CD4-positive, alpha-beta T cell treated with Interleukin-4 for 4 hours (primary cell): ENCODE measurements at regions not wholly inside any gene's neighbourhood (a gene's known extent, or its start where the extent isn't known, plus 50 kb on each side); places are given as distances from the start of the nearest gene placed in this dataset.
A peak's percentile ranks its signal among the peaks of the same experiment; 100 is the strongest.

Source experiments
- DNase-seq: peaks from one replicate; pipeline ENCODE4 v3.0.0-alpha.2; 2020

DNA sequence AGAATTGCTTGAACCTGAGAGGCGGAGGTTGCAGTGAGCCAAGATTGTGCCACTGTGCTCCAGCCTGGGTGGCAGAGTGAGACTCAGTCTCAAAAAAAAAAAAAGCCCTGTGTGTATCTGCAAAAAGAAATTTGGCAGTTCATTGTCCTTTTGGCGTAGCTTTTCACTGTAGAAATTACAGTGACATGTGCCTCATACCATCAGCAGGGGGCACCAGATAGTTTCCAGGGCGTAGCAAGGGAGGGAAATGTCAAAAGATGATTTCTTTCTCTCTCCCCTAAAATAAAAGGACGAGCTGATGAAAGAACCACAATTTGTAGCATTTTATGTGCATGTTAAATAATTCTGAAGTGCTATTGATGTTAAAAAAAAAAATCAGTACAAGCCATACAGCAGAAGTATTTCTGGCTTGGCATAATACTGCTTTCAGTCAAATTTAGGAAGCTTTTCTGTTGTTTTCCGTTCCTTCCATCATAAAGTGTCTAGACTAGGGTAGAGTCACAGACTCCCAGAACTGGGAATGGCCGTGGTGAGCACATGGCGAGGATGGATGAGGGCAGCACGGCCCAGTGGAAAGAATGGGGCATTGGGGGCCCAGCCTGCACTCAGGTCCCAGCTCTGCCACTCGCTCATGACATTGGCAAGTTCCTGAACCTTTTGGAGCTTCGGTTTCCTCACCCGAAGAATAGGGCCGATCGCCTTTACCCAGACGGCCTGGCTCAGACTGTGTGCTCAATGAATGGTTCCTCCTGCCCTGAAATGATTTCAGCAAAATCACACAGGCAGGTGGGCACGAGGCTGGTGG, 59.8 kb upstream of the RPH3AL start:
- peak; percentile 76 for DNase-seq

- no peak for DNase-seq
These were observed 59.0 kb upstream of the RPH3AL start for GRCh38 chr17:411421-412120.

- peak; percentile 80 for DNase-seq
These were observed 58.2 kb upstream of the RPH3AL start for GRCh38 chr17:410543-411401.

GRCh38 chr17:409848-410542, 57.4 kb upstream of the RPH3AL start:
- peak; percentile 97 for DNase-seq

GRCh38 chr17:409308-409847, 56.8 kb upstream of the RPH3AL start:
- DNase-seq, result no peak

DNA sequence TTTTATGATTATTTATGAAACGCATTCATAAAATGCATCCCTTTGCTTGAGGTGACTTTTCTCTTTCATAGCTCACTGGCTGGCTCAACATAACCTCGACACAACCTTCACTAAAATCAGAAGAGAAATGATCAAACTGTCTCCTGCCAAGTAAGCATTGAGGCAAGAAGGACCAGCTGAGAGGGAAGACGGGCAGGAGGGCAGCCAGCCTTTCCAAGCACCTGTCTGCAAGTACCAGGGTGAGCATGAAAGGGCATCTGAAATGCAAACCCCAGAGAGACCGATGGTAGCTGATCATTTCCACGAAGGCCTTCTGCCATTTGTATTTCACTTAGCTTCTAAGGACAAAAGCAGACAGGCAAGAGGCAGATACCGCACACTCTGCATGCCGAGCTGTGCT, 52.1 kb upstream of the RPH3AL start:
- DNase-seq, result no peak
